GM12874 (cell line): ENCODE measurements at regions not wholly inside any gene's neighbourhood (a gene's known extent, or its start where the extent isn't known, plus 50 kb on each side); places are given as distances from the start of the nearest gene placed in this dataset.

Experiments used
- TF ChIP-seq, protein P1 (sequence below): IDR thresholded peaks from 2 replicates; pipeline ENCODE4 v1.5.1; 2011; ENCODE audit warnings: low read depth, mild to moderate bottlenecking, control low read depth, low read length, moderate library complexity; ENCODE audit not compliant: insufficient read depth

GRCh38 chr2:196284144-196284844 is 112.9 kb upstream of the STK17B start:
- TF ChIP-seq, protein P1, sequence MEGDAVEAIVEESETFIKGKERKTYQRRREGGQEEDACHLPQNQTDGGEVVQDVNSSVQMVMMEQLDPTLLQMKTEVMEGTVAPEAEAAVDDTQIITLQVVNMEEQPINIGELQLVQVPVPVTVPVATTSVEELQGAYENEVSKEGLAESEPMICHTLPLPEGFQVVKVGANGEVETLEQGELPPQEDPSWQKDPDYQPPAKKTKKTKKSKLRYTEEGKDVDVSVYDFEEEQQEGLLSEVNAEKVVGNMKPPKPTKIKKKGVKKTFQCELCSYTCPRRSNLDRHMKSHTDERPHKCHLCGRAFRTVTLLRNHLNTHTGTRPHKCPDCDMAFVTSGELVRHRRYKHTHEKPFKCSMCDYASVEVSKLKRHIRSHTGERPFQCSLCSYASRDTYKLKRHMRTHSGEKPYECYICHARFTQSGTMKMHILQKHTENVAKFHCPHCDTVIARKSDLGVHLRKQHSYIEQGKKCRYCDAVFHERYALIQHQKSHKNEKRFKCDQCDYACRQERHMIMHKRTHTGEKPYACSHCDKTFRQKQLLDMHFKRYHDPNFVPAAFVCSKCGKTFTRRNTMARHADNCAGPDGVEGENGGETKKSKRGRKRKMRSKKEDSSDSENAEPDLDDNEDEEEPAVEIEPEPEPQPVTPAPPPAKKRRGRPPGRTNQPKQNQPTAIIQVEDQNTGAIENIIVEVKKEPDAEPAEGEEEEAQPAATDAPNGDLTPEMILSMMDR, result no peak

DNA sequence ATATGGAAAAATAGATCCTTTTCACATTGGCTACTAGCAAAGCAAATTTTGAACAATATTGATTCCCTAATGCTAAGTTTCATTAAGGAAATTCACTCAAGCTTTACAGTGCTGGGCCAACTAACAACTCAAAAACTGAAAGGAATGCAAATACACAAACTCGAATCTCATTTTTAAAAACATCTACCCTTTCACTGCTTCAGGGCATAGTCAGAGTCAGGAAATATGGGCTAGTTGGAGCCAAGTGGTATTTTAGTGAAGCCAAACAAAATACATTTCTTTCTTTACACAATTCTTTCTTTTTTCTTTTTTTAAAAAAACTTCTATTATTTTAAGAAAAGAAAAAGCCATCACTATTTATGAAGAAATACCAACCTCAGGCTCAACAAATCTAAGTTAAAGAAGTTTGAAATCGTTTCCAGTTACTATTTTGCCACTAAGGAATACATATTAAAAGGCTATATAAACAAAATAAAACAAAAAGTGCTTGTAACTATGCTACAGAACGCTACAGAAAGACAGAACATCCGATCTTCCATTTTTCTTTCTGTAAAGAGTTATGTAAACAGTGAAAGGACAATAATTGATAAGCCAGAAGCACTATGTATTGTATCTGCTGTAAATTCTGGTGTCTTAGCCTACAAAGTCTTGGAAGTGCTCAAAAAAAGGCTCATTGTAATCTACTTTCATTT is 113.6 kb upstream of the STK17B start:
- TF ChIP-seq, protein P1, result no peak

DNA sequence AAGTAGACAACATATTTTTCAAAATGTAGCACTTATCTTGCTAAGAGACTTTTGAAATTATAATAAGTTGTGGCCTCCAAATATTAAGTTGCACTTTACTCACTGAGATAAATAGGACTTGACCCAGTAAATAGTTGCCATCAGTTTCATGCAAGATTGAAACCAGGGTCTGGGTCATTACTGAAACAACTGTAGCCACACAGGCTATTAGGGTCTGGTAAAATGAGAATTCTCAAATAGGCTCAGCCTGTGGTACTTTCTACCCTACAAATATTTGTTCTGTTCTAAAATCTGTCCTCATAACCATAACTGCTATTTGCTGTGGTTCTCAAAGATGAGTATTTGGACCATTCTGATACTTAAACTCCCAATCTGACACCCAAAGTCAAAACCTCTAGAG is 115.4 kb upstream of the STK17B start:
- TF ChIP-seq, protein P1, result no peak

GRCh38 chr2:196287523-196287922 is 116.1 kb upstream of the STK17B start:
- TF ChIP-seq, protein P1, result no peak

- TF ChIP-seq, protein P1, result no peak
Observed at GRCh38 chr2:196288006-196288538, 116.7 kb upstream of the STK17B start.

- TF ChIP-seq, protein P1, result no peak
Observed at GRCh38 chr2:196289000-196289399, 117.6 kb upstream of the STK17B start.

DNA sequence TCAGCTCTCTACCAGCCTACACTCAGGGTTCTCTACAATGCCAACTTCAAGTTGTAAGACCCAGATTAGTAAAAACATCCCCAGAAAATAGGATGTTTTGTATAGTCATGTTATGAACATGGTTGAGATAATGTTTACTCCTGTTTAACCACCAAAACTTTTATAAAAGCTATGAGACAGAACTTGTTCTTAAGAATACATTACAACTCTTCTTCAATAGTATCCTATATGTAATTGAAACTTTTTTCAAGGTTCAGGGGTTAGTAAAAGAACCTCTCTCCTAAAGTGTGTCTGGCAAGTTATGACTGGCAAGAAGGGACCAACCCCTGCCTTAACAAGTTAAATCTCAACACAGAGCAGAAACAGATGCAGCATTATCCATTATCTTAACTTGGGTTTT is 118.8 kb upstream of the STK17B start:
- TF ChIP-seq, protein P1, result no peak
